NCI-H146 (cell line): ENCODE measurements at regions not wholly inside any gene's neighbourhood (a gene's known extent, or its start where the extent isn't known, plus 50 kb on each side); places are given as distances from the start of the nearest gene placed in this dataset.

Source experiments
- DNase-seq: peaks from one replicate; lab custom pipeline; 2025; lab: John Stamatoyannopoulos, UW

DNA sequence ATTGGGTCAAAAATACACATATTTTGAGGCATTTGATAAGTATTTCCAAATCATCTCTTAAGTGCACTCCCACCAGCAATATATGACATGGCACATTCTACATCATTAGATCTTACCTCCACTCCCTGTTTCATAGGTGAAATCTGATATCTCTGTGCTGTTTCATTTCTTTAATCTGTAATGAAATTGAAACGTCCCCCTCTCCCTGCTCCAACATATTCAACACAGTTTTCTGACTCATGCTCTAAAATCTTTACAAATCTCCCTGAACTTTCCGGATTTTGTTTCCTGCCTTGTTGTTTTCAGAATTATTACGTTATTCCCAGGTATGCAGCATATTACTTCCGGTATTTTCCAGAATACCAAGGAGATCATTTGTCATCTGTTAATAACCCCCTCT lies 66.1 kb upstream of the AKT3 start:
- no peak for DNase-seq

DNA sequence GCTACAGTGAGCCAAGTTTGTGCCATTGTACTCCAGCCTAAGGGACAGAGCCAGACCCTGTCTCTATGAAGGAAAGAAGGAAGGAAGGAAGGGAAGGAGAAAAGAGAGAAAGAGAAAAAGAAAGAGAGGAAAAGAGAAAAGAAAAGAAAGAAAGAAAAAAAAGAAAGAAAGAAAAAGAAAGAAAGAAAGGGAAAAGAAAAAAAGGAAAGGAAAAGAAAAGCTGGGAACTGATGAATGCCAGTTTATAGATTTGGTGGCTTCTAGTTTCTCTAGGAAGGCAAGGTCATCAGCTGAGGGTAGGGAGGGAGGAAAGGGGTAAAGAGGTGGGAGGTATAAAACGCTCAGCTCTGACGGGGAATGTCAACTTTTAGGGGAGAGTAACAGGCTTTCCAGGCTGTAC lies 62.3 kb upstream of the AKT3 start:
- DNase-seq = no peak

DNA sequence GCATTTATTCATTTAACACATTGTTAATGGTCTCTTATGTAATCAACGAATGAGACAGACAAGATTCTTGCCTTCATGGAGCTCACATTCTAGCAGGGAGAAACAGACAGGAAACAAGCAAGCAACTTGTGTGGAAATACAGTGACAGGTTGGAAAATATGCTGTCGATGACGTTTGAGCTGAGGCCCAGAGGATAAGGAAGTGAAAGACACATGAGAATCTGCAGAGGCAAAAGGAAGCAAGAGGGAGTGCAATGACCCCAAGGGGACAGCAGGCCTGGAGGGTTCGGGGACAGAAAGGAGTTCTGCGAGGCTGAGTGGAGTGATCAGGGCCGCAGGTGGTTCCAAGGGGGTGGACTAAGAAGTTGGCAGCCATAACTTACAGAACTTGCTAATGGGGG lies 60.6 kb upstream of the AKT3 start:
- DNase-seq = no peak

GRCh38 chr1:243903895-243904294 lies 53.9 kb upstream of the AKT3 start:
- no peak for DNase-seq

DNA sequence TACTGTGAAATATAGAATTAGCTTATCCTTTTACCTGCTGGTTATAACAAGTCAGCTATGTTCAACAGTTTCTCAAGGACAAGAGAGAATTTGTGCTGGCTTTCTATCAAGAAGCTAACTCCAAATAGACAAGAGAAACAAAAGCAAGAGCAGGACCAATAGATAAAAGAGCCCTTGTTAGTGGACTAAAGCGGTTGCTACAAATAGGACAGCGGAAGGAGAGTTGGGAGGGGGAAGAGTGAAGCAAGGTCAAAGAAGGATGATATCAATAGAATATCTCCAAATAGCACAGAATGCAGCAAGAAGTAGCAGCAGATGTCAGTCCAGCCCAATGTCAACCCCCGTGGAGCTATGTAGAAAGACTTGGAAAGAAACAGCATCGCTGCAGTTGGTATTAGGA lies 53.0 kb upstream of the AKT3 start:
- DNase-seq = peak; percentile 28

GRCh38 chr1:243902100-243902499 lies 52.1 kb upstream of the AKT3 start:
- DNase-seq = no peak
